ENCODE measurements at regions not wholly inside any gene's neighbourhood (a gene's known extent, or its start where the extent isn't known, plus 50 kb on each side); places are given as distances from the start of the nearest gene placed in this dataset.

DNA sequence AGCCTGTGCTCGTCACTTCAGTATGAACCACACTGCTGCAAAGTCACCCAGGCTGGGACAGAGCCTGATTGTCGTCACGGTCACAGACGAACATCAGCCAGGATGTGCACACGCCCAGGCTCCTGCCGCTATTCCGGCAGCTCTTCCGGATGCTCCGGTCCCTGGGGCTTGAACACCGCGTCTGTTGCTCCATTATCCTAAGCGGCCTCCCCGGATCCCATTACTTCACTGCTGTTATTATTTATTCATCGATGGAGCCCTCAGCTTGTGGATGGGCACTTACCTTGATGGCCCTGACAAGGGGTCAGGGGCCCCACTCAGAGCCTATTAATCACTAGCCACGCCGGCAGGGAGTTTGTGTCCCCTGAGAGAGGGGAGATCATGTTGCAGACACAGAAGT is 120.8 kb upstream of the PCBD1 start (continued):
- TF ChIP-seq, protein P1, sequence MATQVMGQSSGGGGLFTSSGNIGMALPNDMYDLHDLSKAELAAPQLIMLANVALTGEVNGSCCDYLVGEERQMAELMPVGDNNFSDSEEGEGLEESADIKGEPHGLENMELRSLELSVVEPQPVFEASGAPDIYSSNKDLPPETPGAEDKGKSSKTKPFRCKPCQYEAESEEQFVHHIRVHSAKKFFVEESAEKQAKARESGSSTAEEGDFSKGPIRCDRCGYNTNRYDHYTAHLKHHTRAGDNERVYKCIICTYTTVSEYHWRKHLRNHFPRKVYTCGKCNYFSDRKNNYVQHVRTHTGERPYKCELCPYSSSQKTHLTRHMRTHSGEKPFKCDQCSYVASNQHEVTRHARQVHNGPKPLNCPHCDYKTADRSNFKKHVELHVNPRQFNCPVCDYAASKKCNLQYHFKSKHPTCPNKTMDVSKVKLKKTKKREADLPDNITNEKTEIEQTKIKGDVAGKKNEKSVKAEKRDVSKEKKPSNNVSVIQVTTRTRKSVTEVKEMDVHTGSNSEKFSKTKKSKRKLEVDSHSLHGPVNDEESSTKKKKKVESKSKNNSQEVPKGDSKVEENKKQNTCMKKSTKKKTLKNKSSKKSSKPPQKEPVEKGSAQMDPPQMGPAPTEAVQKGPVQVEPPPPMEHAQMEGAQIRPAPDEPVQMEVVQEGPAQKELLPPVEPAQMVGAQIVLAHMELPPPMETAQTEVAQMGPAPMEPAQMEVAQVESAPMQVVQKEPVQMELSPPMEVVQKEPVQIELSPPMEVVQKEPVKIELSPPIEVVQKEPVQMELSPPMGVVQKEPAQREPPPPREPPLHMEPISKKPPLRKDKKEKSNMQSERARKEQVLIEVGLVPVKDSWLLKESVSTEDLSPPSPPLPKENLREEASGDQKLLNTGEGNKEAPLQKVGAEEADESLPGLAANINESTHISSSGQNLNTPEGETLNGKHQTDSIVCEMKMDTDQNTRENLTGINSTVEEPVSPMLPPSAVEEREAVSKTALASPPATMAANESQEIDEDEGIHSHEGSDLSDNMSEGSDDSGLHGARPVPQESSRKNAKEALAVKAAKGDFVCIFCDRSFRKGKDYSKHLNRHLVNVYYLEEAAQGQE (IDR thresholded peaks at IDR 0.05; ENCODE audit: low read depth, low read length): no peak
- no peak for TF ChIP-seq FOXJ3 (CRISPR knock-in tag; IDR thresholded peaks at IDR 0.05)
- no peak for TF ChIP-seq NRF1 (IDR thresholded peaks at IDR 0.05; ENCODE audit: low read depth, low read length)
- TF ChIP-seq, protein P2, sequence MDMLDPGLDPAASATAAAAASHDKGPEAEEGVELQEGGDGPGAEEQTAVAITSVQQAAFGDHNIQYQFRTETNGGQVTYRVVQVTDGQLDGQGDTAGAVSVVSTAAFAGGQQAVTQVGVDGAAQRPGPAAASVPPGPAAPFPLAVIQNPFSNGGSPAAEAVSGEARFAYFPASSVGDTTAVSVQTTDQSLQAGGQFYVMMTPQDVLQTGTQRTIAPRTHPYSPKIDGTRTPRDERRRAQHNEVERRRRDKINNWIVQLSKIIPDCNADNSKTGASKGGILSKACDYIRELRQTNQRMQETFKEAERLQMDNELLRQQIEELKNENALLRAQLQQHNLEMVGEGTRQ (IDR thresholded peaks at IDR 0.05; ENCODE audit: borderline replicate concordance, low read depth, low read length): no peak
- TF ChIP-seq JUND (IDR thresholded peaks at IDR 0.05): no peak
- no peak for TF ChIP-seq GABPA (IDR thresholded peaks at IDR 0.05; ENCODE audit: low read depth)

DNA sequence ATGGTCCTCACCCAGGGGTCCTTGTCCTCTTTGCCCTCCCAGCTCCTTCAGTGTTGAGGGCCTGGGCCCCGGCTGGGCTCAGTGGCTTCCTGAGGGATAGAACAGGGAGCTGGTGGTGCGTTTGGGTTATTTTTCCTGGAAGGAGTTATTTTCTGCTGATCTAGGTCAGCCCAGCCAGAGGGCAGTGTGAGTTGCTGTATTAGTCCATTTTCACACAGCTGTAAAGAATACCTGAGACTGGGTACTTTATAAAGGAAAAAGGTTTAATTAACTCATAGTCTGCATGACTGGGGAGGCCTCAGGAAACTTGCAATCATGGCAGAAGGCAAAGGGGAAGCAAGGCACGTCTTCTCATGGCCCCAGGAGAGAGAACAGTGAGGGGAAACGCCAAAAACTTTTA is 122.4 kb upstream of the PCBD1 start:
- Histone ChIP-seq H2AFZ (ENCODE audit: low read depth) (no peak overlapping the region), H3K9me3 (no peaks in the 10 kb centered on the region), H4K20me1 (ENCODE audit: insufficient read depth) (no peaks in the 10 kb centered on the region), H3K4me1 (ENCODE audit: control insufficient read depth in 1 of 2, insufficient read depth in 2 of 2, low read depth in 1 of 2, low read length in 1 of 2) (peaks cover 0 to 14% of the 10 kb centered on the region in 2 experiments; a peak in 2 of 4 replicates), H3K79me2 (ENCODE audit: insufficient read depth) (no peaks in the 10 kb centered on the region), H3K27ac (ENCODE audit: low read depth in 2 of 2, low read length in 1 of 2) (no peak overlapping the region), H3K9ac (no peak overlapping the region), H3F3A (replicated peaks; ENCODE audit: insufficient read depth) (no peaks in the 10 kb centered on the region), H3K4me3 (ENCODE audit: low read depth in 2 of 2, low read length in 1 of 2) (no peak overlapping the region), H3K36me3 (replicated peaks in 1 of 2; ENCODE audit: control insufficient read depth in 1 of 2, insufficient read depth in 2 of 2, low read length in 1 of 2) (no peaks in the 10 kb centered on the region), H3K9me2 (no peaks in the 10 kb centered on the region), H3K4me2 (no peak overlapping the region), H3K27me3 (ENCODE audit: insufficient read depth) (no peaks in the 10 kb centered on the region; the same call in 1 of the 2 replicates)
- TF ChIP-seq FOSL2 (IDR thresholded peaks at IDR 0.05; ENCODE audit: borderline replicate concordance, low read depth) (no peak), SMC3 (IDR thresholded peaks at IDR 0.05; ENCODE audit: low read depth, low read length) (peak; percentile 19; the same call in 1 of the 2 replicates), MXI1 (IDR thresholded peaks at IDR 0.05; ENCODE audit: low read depth, low read length) (no peak), EZH2phosphoT487 (IDR thresholded peaks at IDR 0.05; ENCODE audit: borderline replicate concordance, low read depth) (no peak), TAF1 (IDR thresholded peaks at IDR 0.05; ENCODE audit: borderline replicate concordance, low read depth, low read length) (no peak), NFIC (IDR thresholded peaks at IDR 0.05; ENCODE audit: borderline replicate concordance) (no peak), SIN3A (IDR thresholded peaks at IDR 0.05; ENCODE audit: borderline replicate concordance, low read depth, low read length) (no peak), RAD21 (IDR thresholded peaks at IDR 0.05; ENCODE audit: low read length) (peak; percentile 52), GATA2 (CRISPR knock-in tag; IDR thresholded peaks at IDR 0.05) (no peak)
- POLR2A ChIA-PET: no interaction called here
- CTCF ChIA-PET: interaction anchor here (0.8 to 3.4 kb wide), 14 partner anchors 15 to 274 kb away, joined by 3 to 16 read pairs (median 4); partner anchors contain the start of gene UNC5B
- no peak for DNase-seq
- 46% methylated on average over 4 of the region's 4 CpGs for WGBS (ENCODE audit: low lambda C conversion rate)
